Colonic mucosa (tissue), 4 donors: ENCODE measurements at regions not wholly inside any gene's neighbourhood (a gene's known extent, or its start where the extent isn't known, plus 50 kb on each side); places are given as distances from the start of the nearest gene placed in this dataset.

ENCODE experiments used
- DNase-seq: peaks from one replicate; pipeline ENCODE4 v3.0.0-alpha.2; 2020
- H3K27ac ChIP-seq: fragments of 200-600 bp; one replicate; pipeline ENCODE4 v1.8.0; 2021
- H3K27me3 ChIP-seq: fragments of 200-600 bp; one replicate; pipeline ENCODE4 v1.8.0; 2021
- H3K36me3 ChIP-seq: fragments of 200-600 bp; one replicate; pipeline ENCODE4 v1.8.0; 2021
- H3K4me1 ChIP-seq: fragments of 200-600 bp; one replicate; pipeline ENCODE4 v1.8.0; 2021; ENCODE audit warnings: mild to moderate bottlenecking
- H3K4me3 ChIP-seq: fragments of 200-600 bp; one replicate; pipeline ENCODE4 v1.8.0; 2021
- H3K9ac ChIP-seq, 2 donors: one replicate each; pipeline ENCODE4 v1.7.0; 2013; ENCODE audit warnings: control low read depth in 2 of 2, low read depth in 2 of 2, low read length in 2 of 2
- H3K9me3 ChIP-seq: fragments of 200-600 bp; one replicate; pipeline ENCODE4 v1.8.0; 2021
- intact Hi-C: fragments of 100-400 bp; cut with DNase I; formaldehyde crosslinking; loops from one replicate; pipeline ENCODE4 v1.14.1; 2022
- TF ChIP-seq, protein P1 (sequence below): fragments of 200-600 bp; IDR thresholded peaks from one replicate; pipeline ENCODE4 v1.8.0; 2022; ENCODE audit warnings: antibody characterized with exemption, mild to moderate bottlenecking
- donor health status: healthy.
- donor health status: DM: no; HTN: no; CAD: no.
- donor health status: DM: no; HTN: no; CAD: no.

GRCh38 chr2:8196316-8196715, 485.5 kb upstream of the ID2 start:
- TF ChIP-seq, protein P1, sequence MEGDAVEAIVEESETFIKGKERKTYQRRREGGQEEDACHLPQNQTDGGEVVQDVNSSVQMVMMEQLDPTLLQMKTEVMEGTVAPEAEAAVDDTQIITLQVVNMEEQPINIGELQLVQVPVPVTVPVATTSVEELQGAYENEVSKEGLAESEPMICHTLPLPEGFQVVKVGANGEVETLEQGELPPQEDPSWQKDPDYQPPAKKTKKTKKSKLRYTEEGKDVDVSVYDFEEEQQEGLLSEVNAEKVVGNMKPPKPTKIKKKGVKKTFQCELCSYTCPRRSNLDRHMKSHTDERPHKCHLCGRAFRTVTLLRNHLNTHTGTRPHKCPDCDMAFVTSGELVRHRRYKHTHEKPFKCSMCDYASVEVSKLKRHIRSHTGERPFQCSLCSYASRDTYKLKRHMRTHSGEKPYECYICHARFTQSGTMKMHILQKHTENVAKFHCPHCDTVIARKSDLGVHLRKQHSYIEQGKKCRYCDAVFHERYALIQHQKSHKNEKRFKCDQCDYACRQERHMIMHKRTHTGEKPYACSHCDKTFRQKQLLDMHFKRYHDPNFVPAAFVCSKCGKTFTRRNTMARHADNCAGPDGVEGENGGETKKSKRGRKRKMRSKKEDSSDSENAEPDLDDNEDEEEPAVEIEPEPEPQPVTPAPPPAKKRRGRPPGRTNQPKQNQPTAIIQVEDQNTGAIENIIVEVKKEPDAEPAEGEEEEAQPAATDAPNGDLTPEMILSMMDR = no peak
- Histone ChIP-seq H3K9me3 (no peaks in the 10 kb centered on the region), H3K27me3 (no peaks in the 10 kb centered on the region), H3K9ac (no peak overlapping the region), H3K27ac (no peak overlapping the region), H3K36me3 (no peaks in the 10 kb centered on the region), H3K4me3 (no peak overlapping the region), H3K4me1 (no peaks in the 10 kb centered on the region)
- intact Hi-C loops = no loop called here
- DNase-seq = no peak

DNA sequence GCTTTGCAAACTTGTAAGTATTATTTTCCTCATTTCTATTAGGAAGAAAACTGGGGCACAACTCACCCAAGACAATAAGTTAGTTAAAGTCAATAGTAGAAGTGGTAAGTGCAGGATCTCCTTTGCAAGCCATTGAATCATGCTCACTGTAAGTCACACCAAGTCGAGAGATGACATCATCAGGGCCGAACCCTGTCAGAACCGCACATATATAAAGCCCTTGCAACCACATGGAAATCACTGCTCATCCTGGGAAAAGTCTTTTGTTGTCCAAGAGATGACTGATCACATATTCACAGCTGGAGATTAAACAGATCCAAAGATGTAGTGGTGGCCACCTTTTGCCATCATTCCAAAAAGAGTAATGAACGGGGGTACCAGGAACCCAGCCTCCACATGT, 484.8 kb upstream of the ID2 start:
- H3K27ac ChIP-seq = no peak overlapping the region
- DNase-seq = no peak
- H3K4me3 ChIP-seq = no peak overlapping the region
- H3K4me1 ChIP-seq = no peaks in the 10 kb centered on the region
- TF ChIP-seq, protein P1 = no peak
- H3K27me3 ChIP-seq = no peaks in the 10 kb centered on the region
- H3K9me3 ChIP-seq = no peaks in the 10 kb centered on the region
- H3K9ac ChIP-seq = no peak overlapping the region
- intact Hi-C loops = no loop called here
- no peaks in the 10 kb centered on the region for H3K36me3 ChIP-seq

DNA sequence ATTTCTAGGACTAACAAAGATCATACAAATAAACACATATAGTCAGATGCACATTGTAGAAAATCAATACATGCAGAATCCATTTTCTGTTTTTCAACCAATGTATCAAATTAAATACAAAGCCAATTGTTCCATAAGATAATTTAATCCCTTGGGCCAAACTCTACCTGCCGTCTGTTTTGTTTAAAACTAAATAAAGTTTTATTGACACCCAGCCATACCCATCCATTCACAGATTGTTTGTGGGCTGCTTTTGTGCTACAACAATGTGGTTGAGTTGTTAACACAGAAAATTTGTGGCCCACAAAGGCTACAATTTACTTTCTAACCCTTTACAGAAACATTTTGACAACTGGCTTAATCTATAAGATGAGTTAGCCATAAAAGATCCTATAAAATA, 484.0 kb upstream of the ID2 start:
- TF ChIP-seq, protein P1 = no peak
- Histone ChIP-seq H3K9ac (no peak overlapping the region), H3K27ac (no peak overlapping the region), H3K4me3 (no peak overlapping the region), H3K27me3 (no peaks in the 10 kb centered on the region), H3K36me3 (no peaks in the 10 kb centered on the region), H3K4me1 (no peaks in the 10 kb centered on the region), H3K9me3 (no peaks in the 10 kb centered on the region)
- DNase-seq = no peak
- intact Hi-C loops = no loop called here

DNA sequence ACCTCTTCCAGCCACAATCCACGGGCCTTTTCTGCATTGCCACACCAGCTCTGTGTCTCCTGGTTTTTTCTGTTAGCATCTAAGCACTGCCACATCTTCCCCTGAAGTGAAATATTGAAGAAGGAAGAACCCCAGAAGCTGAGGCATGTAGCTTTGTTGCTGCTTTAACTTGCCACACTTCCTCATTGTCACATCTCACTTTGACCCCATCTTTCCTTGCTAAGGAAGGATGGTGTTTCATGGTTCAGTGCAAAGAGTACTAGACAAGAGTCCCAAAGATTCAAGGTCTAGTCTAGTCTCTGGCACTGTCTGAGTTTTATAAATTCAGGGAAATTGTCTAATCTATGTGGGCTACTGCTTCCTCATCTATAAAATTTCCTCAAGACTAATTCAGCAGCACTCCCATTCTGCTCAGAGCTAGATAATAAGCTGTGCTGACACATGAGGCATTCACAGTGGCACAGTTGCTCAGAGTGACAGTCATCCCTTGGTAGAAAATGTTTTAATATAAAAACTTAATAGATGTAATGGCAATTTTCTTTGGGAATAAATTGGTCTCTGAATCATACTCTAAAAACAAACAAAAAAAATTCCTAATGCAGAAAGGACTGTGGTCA, 483.0 kb upstream of the ID2 start:
- intact Hi-C loops = no loop called here
- H3K27me3 ChIP-seq = no peaks in the 10 kb centered on the region
- H3K4me1 ChIP-seq = no peaks in the 10 kb centered on the region
- H3K9me3 ChIP-seq = no peaks in the 10 kb centered on the region
- no peak overlapping the region for H3K27ac ChIP-seq
- no peak for DNase-seq
- no peak overlapping the region for H3K4me3 ChIP-seq
- TF ChIP-seq, protein P1 = no peak
- H3K36me3 ChIP-seq = no peaks in the 10 kb centered on the region
- H3K9ac ChIP-seq = no peak overlapping the region

- Histone ChIP-seq H3K4me1 (no peaks in the 10 kb centered on the region), H3K27ac (no peak overlapping the region), H3K9ac (no peak overlapping the region), H3K27me3 (no peaks in the 10 kb centered on the region), H3K36me3 (no peaks in the 10 kb centered on the region), H3K4me3 (no peak overlapping the region), H3K9me3 (no peaks in the 10 kb centered on the region)
- no peak for DNase-seq
- TF ChIP-seq, protein P1 = no peak
- intact Hi-C loops = no loop called here
Observed at GRCh38 chr2:8202132-8202531, 479.7 kb upstream of the ID2 start.
